IMR-90 (cell line): ENCODE measurements at regions not wholly inside any gene's neighbourhood (a gene's known extent, or its start where the extent isn't known, plus 50 kb on each side); places are given as distances from the start of the nearest gene placed in this dataset.

Experiments
- ATAC-seq: fragments of 200-7000 bp; cut with Tn5 transposase; 2 replicates; pipeline ENCODE4 v1.9.1; 2020; ENCODE audit warnings: low read depth, mild to moderate bottlenecking, moderate library complexity
- BruUV-seq: library from RNA; stranded (reverse); fragments of 400-500 nt; replicated peaks from 2 replicates; lab custom pipeline; 2021; lab: Mats Ljungman, UMichigan
- CTCF ChIA-PET: fragments of 300-600 bp; formaldehyde crosslinking; extraction: SDS; loops from one replicate; lab custom pipeline; 2021; ENCODE audit warnings: antibody characterized with exemption; lab: Yijun Ruan, JAX
- POLR2A ChIA-PET: fragments of 300-600 bp; sonication (Branson Sonifier 250); formaldehyde crosslinking; loops from one replicate; lab custom pipeline; 2022; ENCODE audit warnings: antibody characterized with exemption; ENCODE audit not compliant: unreplicated experiment; lab: Charles Lee
- DNase-seq: peaks from one replicate; pipeline ENCODE4 v3.0.0; 2013
- H2AFZ ChIP-seq: replicated peaks from 2 replicates; pipeline ENCODE3; 2013; ENCODE audit warnings: low read length, mild to moderate bottlenecking; ENCODE audit not compliant: poor library complexity
- H2AK5ac ChIP-seq: 2 replicates; pipeline ENCODE4 v1.6.1; 2013; ENCODE audit warnings: low read depth, low read length, inconsistent platforms
- H2AK9ac ChIP-seq: replicated peaks from 2 replicates; pipeline ENCODE3; 2013; ENCODE audit warnings: mild to moderate bottlenecking, low read depth, low read length, moderate library complexity; ENCODE audit not compliant: poor library complexity
- H2BK120ac ChIP-seq: 2 replicates; pipeline ENCODE4 v1.6.1; 2013; ENCODE audit warnings: low read depth, low read length, inconsistent platforms
- H2BK15ac ChIP-seq: 3 replicates; pipeline ENCODE4 v1.6.1; 2013; ENCODE audit warnings: low read depth, low read length, inconsistent platforms
- H2BK20ac ChIP-seq: 2 replicates; pipeline ENCODE4 v1.6.1; 2013; ENCODE audit warnings: low read depth, mild to moderate bottlenecking, inconsistent platforms, low read length, moderate library complexity
- H2BK5ac ChIP-seq: 2 replicates; pipeline ENCODE4 v1.6.1; 2013; ENCODE audit warnings: mild to moderate bottlenecking, low read depth, low read length, inconsistent platforms; ENCODE audit not compliant: poor library complexity, severe bottlenecking
- H3K14ac ChIP-seq: replicated peaks from 2 replicates; pipeline ENCODE4 v1.6.1; 2013; ENCODE audit warnings: low read depth, low read length, inconsistent platforms
- H3K18ac ChIP-seq: 2 replicates; pipeline ENCODE4 v1.6.1; 2013; ENCODE audit warnings: low read depth, low read length, control low read depth
- H3K23ac ChIP-seq: 2 replicates; pipeline ENCODE4 v1.6.1; 2013; ENCODE audit warnings: low read depth, low read length, inconsistent platforms
- H3K27ac ChIP-seq: 2 replicates; pipeline ENCODE4 v1.5.1; 2013; ENCODE audit warnings: mild to moderate bottlenecking, control low read depth, low read length; ENCODE audit not compliant: insufficient read depth
- H3K27me3 ChIP-seq: 2 replicates; pipeline ENCODE4 v1.6.1; 2013; ENCODE audit warnings: low read length; ENCODE audit not compliant: control insufficient read depth, insufficient read depth
- H3K36me3 ChIP-seq: 2 replicates; pipeline ENCODE4 v1.6.1; 2013; ENCODE audit warnings: low read length, mixed read lengths; ENCODE audit not compliant: control insufficient read depth, insufficient read depth
- H3K4ac ChIP-seq: 2 replicates; pipeline ENCODE4 v1.6.1; 2013; ENCODE audit warnings: low read depth, low read length, inconsistent platforms
- H3K4me1 ChIP-seq: 2 replicates; pipeline ENCODE4 v1.6.1; 2013; ENCODE audit warnings: low read length, mixed read lengths; ENCODE audit not compliant: control insufficient read depth, insufficient read depth
- H3K4me2 ChIP-seq: 2 replicates; pipeline ENCODE4 v1.6.1; 2013; ENCODE audit warnings: low read depth, mild to moderate bottlenecking, control low read depth, low read length, moderate library complexity
- H3K4me3 ChIP-seq: 2 replicates; pipeline ENCODE4 v1.5.1; 2013; ENCODE audit warnings: low read depth, mild to moderate bottlenecking, control low read depth, low read length, moderate library complexity; ENCODE audit not compliant: insufficient read depth
- H3K56ac ChIP-seq: 2 replicates; pipeline ENCODE4 v1.6.1; 2013; ENCODE audit warnings: low read length, inconsistent platforms; ENCODE audit not compliant: insufficient read depth; ENCODE audit errors: extremely low read depth
- H3K79me1 ChIP-seq, 2 experiments: 2 replicates each; pipeline ENCODE4 v1.6.1; 2013; ENCODE audit warnings: low read length in 2 of 2, inconsistent platforms in 1 of 2, low read depth in 1 of 2
- H3K9ac ChIP-seq: 2 replicates; pipeline ENCODE4 v1.6.1; 2013; ENCODE audit warnings: low read depth, low read length, control low read depth
- H3K9me1 ChIP-seq: 2 replicates; pipeline ENCODE4 v1.6.1; 2013; ENCODE audit warnings: low read length, inconsistent platforms; ENCODE audit not compliant: insufficient read depth
- H3K9me3 ChIP-seq: 2 replicates; pipeline ENCODE4 v1.6.1; 2013; ENCODE audit warnings: low read length; ENCODE audit not compliant: control insufficient read depth, insufficient read depth
- H4K20me1 ChIP-seq: 2 replicates; pipeline ENCODE4 v1.6.1; 2013; ENCODE audit warnings: low read length, inconsistent platforms; ENCODE audit not compliant: insufficient read depth
- H4K5ac ChIP-seq: 2 replicates; pipeline ENCODE4 v1.6.1; 2013; ENCODE audit warnings: mild to moderate bottlenecking, low read depth, low read length, control low read depth
- H4K8ac ChIP-seq, 2 experiments: 2 replicates each; pipeline ENCODE4 v1.6.1; 2013; ENCODE audit warnings: low read depth in 2 of 2, low read length in 2 of 2, control low read depth in 1 of 2, inconsistent platforms in 1 of 2
- H4K91ac ChIP-seq: 2 replicates; pipeline ENCODE4 v1.6.1; 2013; ENCODE audit warnings: low read depth, low read length, inconsistent platforms; ENCODE audit not compliant: insufficient read depth
- BHLHE40 ChIP-seq: fragments of 150-350 bp; IDR thresholded peaks from 2 replicates; pipeline ENCODE4 v1.6.1; 2016; ENCODE audit warnings: mild to moderate bottlenecking, low read depth, low read length
- CEBPB ChIP-seq: IDR thresholded peaks from 2 replicates; pipeline ENCODE4 v1.6.1; 2012; ENCODE audit warnings: low read depth, low read length, improper control_type of control experiment
- CHD1 ChIP-seq: IDR thresholded peaks from 2 replicates; pipeline ENCODE4 v1.6.1; 2012; ENCODE audit warnings: low read depth, low read length, improper control_type of control experiment
- FOS ChIP-seq: fragments of 150-350 bp; IDR thresholded peaks from 2 replicates; pipeline ENCODE4 v1.6.1; 2016; ENCODE audit warnings: low read depth, low read length
- MAFK ChIP-seq: IDR thresholded peaks from 2 replicates; pipeline ENCODE4 v1.6.1; 2012; ENCODE audit warnings: low read depth, low read length, improper control_type of control experiment
- MXI1 ChIP-seq: IDR thresholded peaks from 2 replicates; pipeline ENCODE4 v1.6.1; 2012; ENCODE audit warnings: low read depth, mild to moderate bottlenecking, low read length, moderate library complexity, borderline replicate concordance
- POLR2A ChIP-seq: IDR thresholded peaks from 2 replicates; pipeline ENCODE4 v1.6.1; 2012; ENCODE audit warnings: mild to moderate bottlenecking, low read depth, low read length
- RAD21 ChIP-seq: IDR thresholded peaks from 2 replicates; pipeline ENCODE4 v1.6.1; 2012; ENCODE audit warnings: low read length, improper control_type of control experiment
- RCOR1 ChIP-seq: IDR thresholded peaks from 2 replicates; pipeline ENCODE4 v1.6.1; 2012; ENCODE audit warnings: mild to moderate bottlenecking, low read length, improper control_type of control experiment; ENCODE audit not compliant: insufficient replicate concordance
- USF2 ChIP-seq: fragments of 150-350 bp; IDR thresholded peaks from 2 replicates; pipeline ENCODE4 v1.6.1; 2017; ENCODE audit warnings: mild to moderate bottlenecking, antibody characterized with exemption, low read length, low read depth
- WGBS, 2 experiments: methylation state at CpG; one replicate each; pipeline versions ENCODE4 v1.1.5 to v1.1.7; 2013; ENCODE audit warnings: missing lambda C conversion rate in 2 of 2; ENCODE audit not compliant: insufficient read length in 1 of 2; ENCODE audit errors: extremely low coverage in 2 of 2; 5-methylcytosine and 5-hydroxymethylcytosine counted together
- dilution Hi-C: fragments of 300-500 bp; cut with HindIII; formaldehyde crosslinking; loops from one replicate; pipeline ENCODE4 v1.14.3; 2018; ENCODE audit warnings: low sequenced_read_pairs; ENCODE audit not compliant: unreplicated experiment
- in situ Hi-C: fragments of 300-500 bp; cut with MboI; formaldehyde crosslinking; loops from 3 replicates; pipeline ENCODE4 v1.14.3; 2019; ENCODE audit warnings: low sequenced_read_pairs, inconsistent platforms, mixed read lengths
- intact Hi-C: fragments of 100-400 bp; cut with micrococcal nuclease; formaldehyde crosslinking; loops from 2 replicates; pipeline ENCODE4 v1.10.0; 2022
- TF ChIP-seq, protein P1 (sequence below): fragments of 150-350 bp; IDR thresholded peaks from 2 replicates; pipeline ENCODE4 v1.6.1; 2016; ENCODE audit warnings: low read depth, mild to moderate bottlenecking, low read length, moderate library complexity, borderline replicate concordance

GRCh38 chr6:102950967-102951366, 1557.5 kb downstream of the GRIK2 start:
- Histone ChIP-seq H4K8ac (no peak overlapping the region), H3K18ac (no peak overlapping the region), H2AK5ac (no peak overlapping the region), H2AFZ (no peak overlapping the region), H3K79me1 (no peaks in the 10 kb centered on the region), H4K91ac (no peak overlapping the region), H2BK20ac (no peak overlapping the region), H3K14ac (no peak overlapping the region), H3K23ac (no peak overlapping the region), H3K4me3 (no peak overlapping the region), H4K5ac (no peak overlapping the region), H2BK5ac (no peak overlapping the region), H4K20me1 (no peaks in the 10 kb centered on the region), H3K9me1 (no peaks in the 10 kb centered on the region), H3K9me3 (peaks cover 3% of the 10 kb centered on the region; the same call in 1 of the 2 replicates), H3K27me3 (no peaks in the 10 kb centered on the region), H2BK120ac (no peak overlapping the region), H2BK15ac (no peak overlapping the region), H3K56ac (no peak overlapping the region), H3K27ac (no peak overlapping the region), H3K4ac (no peak overlapping the region), H3K9ac (no peak overlapping the region), H2AK9ac (no peak overlapping the region), H3K36me3 (no peaks in the 10 kb centered on the region), H3K4me1 (no peaks in the 10 kb centered on the region), H3K4me2 (no peak overlapping the region)
- ATAC-seq (no peak), DNase-seq (no peak)
- dilution Hi-C loops (no loop called here), in situ Hi-C loops (no loop called here), intact Hi-C loops (no loop called here)
- ChIA-PET CTCF (no interaction called here), POLR2A (no interaction called here)
- no CpG with 5 or more reads among the region's 3 CpGs for WGBS, 2 experiments
- TF ChIP-seq MXI1, result no peak
- TF ChIP-seq FOS, result no peak
- no peak for TF ChIP-seq RAD21
- TF ChIP-seq CHD1, result no peak
- TF ChIP-seq POLR2A, result no peak
- TF ChIP-seq MAFK, result no peak
- TF ChIP-seq RCOR1, result no peak
- no peak for TF ChIP-seq BHLHE40
- TF ChIP-seq, protein P1, sequence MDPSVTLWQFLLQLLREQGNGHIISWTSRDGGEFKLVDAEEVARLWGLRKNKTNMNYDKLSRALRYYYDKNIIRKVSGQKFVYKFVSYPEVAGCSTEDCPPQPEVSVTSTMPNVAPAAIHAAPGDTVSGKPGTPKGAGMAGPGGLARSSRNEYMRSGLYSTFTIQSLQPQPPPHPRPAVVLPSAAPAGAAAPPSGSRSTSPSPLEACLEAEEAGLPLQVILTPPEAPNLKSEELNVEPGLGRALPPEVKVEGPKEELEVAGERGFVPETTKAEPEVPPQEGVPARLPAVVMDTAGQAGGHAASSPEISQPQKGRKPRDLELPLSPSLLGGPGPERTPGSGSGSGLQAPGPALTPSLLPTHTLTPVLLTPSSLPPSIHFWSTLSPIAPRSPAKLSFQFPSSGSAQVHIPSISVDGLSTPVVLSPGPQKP, result no peak
- TF ChIP-seq CEBPB, result no peak
- TF ChIP-seq USF2, result no peak
- no TSS peak for BruUV-seq
